ENCODE measurements at regions not wholly inside any gene's neighbourhood (a gene's known extent, or its start where the extent isn't known, plus 50 kb on each side); places are given as distances from the start of the nearest gene placed in this dataset.

DNA sequence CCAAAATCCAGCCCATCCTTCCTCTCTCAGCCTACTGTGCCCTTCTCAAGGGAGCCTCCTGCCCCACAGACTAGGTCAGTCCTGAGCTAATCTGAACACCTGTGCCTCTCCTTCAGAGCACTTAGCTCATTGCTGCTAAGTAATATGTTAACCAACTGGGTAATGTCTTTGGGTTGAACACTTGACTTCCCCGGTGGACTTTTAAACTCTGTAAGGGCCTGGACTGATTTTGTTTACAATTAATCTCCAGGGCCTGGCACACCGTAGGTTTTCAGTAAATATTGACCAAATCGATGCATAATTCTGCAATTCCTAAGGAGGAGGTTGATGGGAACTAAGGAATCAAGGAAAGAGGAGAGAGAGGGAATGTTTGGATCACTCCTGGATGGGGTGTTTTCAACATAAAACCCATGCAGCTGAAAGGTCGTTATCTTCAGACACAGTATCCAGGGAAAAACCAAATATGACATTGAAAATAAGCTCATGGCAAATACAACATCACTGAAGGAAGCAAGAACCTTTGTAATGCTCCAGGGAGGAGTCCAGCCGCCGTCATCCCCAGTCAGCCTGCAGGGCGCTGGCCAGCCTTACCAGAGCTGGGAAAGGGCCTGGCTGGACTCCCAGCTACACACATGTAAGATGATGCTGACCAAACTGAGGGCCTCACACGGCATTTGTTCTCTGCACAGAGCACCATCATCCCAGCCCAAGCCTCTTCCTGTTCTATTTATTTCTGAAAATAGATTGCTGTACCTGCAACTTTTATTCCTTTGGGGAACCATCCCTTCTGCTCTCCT, 166.3 kb downstream of the C5orf15 start:
- no peak for TF ChIP-seq RAD21 (IDR thresholded peaks at IDR 0.05; ENCODE audit: low read depth)
- TF ChIP-seq, protein P1, sequence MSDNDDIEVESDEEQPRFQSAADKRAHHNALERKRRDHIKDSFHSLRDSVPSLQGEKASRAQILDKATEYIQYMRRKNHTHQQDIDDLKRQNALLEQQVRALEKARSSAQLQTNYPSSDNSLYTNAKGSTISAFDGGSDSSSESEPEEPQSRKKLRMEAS (IDR thresholded peaks at IDR 0.05): no peak
- TF ChIP-seq, protein P2, sequence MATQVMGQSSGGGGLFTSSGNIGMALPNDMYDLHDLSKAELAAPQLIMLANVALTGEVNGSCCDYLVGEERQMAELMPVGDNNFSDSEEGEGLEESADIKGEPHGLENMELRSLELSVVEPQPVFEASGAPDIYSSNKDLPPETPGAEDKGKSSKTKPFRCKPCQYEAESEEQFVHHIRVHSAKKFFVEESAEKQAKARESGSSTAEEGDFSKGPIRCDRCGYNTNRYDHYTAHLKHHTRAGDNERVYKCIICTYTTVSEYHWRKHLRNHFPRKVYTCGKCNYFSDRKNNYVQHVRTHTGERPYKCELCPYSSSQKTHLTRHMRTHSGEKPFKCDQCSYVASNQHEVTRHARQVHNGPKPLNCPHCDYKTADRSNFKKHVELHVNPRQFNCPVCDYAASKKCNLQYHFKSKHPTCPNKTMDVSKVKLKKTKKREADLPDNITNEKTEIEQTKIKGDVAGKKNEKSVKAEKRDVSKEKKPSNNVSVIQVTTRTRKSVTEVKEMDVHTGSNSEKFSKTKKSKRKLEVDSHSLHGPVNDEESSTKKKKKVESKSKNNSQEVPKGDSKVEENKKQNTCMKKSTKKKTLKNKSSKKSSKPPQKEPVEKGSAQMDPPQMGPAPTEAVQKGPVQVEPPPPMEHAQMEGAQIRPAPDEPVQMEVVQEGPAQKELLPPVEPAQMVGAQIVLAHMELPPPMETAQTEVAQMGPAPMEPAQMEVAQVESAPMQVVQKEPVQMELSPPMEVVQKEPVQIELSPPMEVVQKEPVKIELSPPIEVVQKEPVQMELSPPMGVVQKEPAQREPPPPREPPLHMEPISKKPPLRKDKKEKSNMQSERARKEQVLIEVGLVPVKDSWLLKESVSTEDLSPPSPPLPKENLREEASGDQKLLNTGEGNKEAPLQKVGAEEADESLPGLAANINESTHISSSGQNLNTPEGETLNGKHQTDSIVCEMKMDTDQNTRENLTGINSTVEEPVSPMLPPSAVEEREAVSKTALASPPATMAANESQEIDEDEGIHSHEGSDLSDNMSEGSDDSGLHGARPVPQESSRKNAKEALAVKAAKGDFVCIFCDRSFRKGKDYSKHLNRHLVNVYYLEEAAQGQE (IDR thresholded peaks at IDR 0.05; ENCODE audit: low read depth): no peak
